MM.1S (cell line): ENCODE measurements at regions not wholly inside any gene's neighbourhood (a gene's known extent, or its start where the extent isn't known, plus 50 kb on each side); places are given as distances from the start of the nearest gene placed in this dataset.

Source experiments
- DNase-seq: peaks from one replicate; pipeline ENCODE4 v3.0.0-alpha.2; 2015
- H2AFZ ChIP-seq: fragments of 300-600 bp; sonication (generic); 2 replicates; pipeline ENCODE4 v1.6.0; 2016; ENCODE audit warnings: antibody characterized with exemption, low read length
- H3F3A ChIP-seq: fragments of 300-600 bp; sonication (generic); 2 replicates; pipeline ENCODE4 v1.6.1; 2016; ENCODE audit warnings: mild to moderate bottlenecking, antibody characterized with exemption, low read length, moderate library complexity, mixed read lengths; ENCODE audit not compliant: insufficient read depth
- H3K27ac ChIP-seq: fragments of 300-600 bp; sonication (generic); 2 replicates; pipeline ENCODE4 v1.5.1; 2016; ENCODE audit warnings: mild to moderate bottlenecking, low read length
- H3K27me3 ChIP-seq: fragments of 300-600 bp; sonication (generic); replicated peaks from 2 replicates; pipeline ENCODE4 v1.6.0; 2016; ENCODE audit warnings: low read length; ENCODE audit not compliant: insufficient read depth
- H3K36me3 ChIP-seq: fragments of 300-600 bp; sonication (generic); replicated peaks from 2 replicates; pipeline ENCODE4 v1.6.1; 2016; ENCODE audit warnings: mild to moderate bottlenecking, low read length, mixed read lengths; ENCODE audit not compliant: insufficient read depth
- H3K4me1 ChIP-seq: fragments of 300-600 bp; sonication (generic); 2 replicates; pipeline ENCODE4 v1.6.1; 2016; ENCODE audit warnings: low read length, mixed read lengths
- H3K4me2 ChIP-seq: fragments of 300-600 bp; sonication (generic); 2 replicates; pipeline ENCODE4 v1.6.0; 2016; ENCODE audit warnings: low read depth, low read length
- H3K4me3 ChIP-seq: fragments of 300-600 bp; sonication (generic); 2 replicates; pipeline ENCODE4 v1.5.1; 2016; ENCODE audit warnings: low read length, mixed read lengths
- H3K79me2 ChIP-seq: fragments of 300-600 bp; sonication (generic); 2 replicates; pipeline ENCODE4 v1.6.1; 2016; ENCODE audit warnings: mixed run types, low read length, mixed read lengths
- H3K9ac ChIP-seq: fragments of 300-600 bp; sonication (generic); 2 replicates; pipeline ENCODE4 v1.6.1; 2016; ENCODE audit warnings: low read length, mixed read lengths
- H3K9me2 ChIP-seq: fragments of 300-600 bp; sonication (generic); replicated peaks from 2 replicates; pipeline ENCODE4 v1.6.1; 2016; ENCODE audit warnings: mild to moderate bottlenecking, low read length, mixed read lengths; ENCODE audit not compliant: insufficient read depth
- H3K9me3 ChIP-seq: fragments of 300-600 bp; sonication (generic); replicated peaks from 2 replicates; pipeline ENCODE4 v1.6.1; 2016; ENCODE audit warnings: mild to moderate bottlenecking, low read length, mixed read lengths; ENCODE audit not compliant: insufficient read depth
- H4K20me1 ChIP-seq: fragments of 300-600 bp; sonication (generic); 2 replicates; pipeline ENCODE4 v1.6.1; 2016; ENCODE audit warnings: mild to moderate bottlenecking, low read length, moderate library complexity, mixed read lengths; ENCODE audit not compliant: insufficient read depth
- EZH2 ChIP-seq: fragments of 300-600 bp; sonication (generic); optimal IDR thresholded peaks from 2 replicates; pipeline ENCODE3; 2017; ENCODE audit warnings: low read depth, mild to moderate bottlenecking, antibody characterized with exemption, low read length, mixed read lengths
- EZH2phosphoT487 ChIP-seq: fragments of 300-600 bp; sonication (generic); IDR thresholded peaks from 2 replicates; pipeline ENCODE4 v1.6.1; 2018; ENCODE audit warnings: antibody characterized with exemption, low read length
- TF ChIP-seq, protein P1 (sequence below): fragments of 300-600 bp; sonication (generic); IDR thresholded peaks from 2 replicates; pipeline ENCODE4 v1.5.1; 2016; ENCODE audit warnings: antibody characterized with exemption, low read length, mixed read lengths

DNA sequence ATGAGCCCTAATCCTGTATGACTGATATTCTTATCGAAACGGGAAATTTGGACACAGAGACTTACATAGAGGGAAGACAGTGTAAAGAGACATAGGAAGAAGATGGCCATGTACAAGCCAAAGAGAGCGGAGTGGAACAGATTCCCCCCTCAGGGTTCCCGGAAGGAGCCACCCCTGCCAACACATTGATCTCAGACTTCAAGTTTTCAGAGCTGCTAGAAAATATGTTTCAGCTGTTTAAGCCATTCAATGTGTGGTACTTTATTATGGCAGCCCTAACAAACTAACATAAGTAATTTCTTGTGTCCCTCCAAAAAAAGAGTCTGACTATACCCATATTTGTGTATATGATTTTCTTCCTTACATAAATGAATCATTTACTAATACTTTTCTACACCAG is 128.0 kb upstream of the STC2 start:
- no peak for TF ChIP-seq EZH2
- TF ChIP-seq, protein P1, sequence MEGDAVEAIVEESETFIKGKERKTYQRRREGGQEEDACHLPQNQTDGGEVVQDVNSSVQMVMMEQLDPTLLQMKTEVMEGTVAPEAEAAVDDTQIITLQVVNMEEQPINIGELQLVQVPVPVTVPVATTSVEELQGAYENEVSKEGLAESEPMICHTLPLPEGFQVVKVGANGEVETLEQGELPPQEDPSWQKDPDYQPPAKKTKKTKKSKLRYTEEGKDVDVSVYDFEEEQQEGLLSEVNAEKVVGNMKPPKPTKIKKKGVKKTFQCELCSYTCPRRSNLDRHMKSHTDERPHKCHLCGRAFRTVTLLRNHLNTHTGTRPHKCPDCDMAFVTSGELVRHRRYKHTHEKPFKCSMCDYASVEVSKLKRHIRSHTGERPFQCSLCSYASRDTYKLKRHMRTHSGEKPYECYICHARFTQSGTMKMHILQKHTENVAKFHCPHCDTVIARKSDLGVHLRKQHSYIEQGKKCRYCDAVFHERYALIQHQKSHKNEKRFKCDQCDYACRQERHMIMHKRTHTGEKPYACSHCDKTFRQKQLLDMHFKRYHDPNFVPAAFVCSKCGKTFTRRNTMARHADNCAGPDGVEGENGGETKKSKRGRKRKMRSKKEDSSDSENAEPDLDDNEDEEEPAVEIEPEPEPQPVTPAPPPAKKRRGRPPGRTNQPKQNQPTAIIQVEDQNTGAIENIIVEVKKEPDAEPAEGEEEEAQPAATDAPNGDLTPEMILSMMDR = no peak
- TF ChIP-seq EZH2phosphoT487 = no peak
- H3K36me3 ChIP-seq = no peaks in the 10 kb centered on the region
- H3K9me3 ChIP-seq = no peaks in the 10 kb centered on the region
- H3K9me2 ChIP-seq = no peaks in the 10 kb centered on the region
- no peaks in the 10 kb centered on the region for H3K4me1 ChIP-seq
- no peak overlapping the region for H3K27ac ChIP-seq
- H3K79me2 ChIP-seq = no peaks in the 10 kb centered on the region
- no peak overlapping the region for H2AFZ ChIP-seq
- H3K4me3 ChIP-seq = no peak overlapping the region
- no peak for DNase-seq
- H3F3A ChIP-seq = no peaks in the 10 kb centered on the region
- no peak overlapping the region for H3K4me2 ChIP-seq
- H3K9ac ChIP-seq = no peak overlapping the region
- no peaks in the 10 kb centered on the region for H4K20me1 ChIP-seq
- no peaks in the 10 kb centered on the region for H3K27me3 ChIP-seq

DNA sequence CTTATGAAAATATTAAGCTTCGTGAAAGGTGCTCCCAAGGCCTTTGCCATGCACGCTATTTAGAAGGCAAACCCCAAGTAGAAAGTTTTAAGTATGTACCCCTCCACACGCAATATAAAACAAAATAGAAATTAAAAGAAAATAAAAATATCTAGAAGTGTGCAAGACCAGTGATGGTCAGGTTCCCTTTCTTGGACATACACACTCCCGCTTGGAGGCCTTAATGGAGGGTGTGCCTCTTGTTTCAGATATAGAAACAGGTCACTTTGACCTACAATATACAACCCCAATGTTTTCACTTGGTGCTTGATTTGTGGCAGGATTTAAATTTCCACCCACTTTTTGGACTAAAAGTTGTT is 127.4 kb upstream of the STC2 start:
- no peaks in the 10 kb centered on the region for H3K27me3 ChIP-seq
- no peak overlapping the region for H2AFZ ChIP-seq
- H3K9ac ChIP-seq = no peak overlapping the region
- DNase-seq = no peak
- H3K9me2 ChIP-seq = no peaks in the 10 kb centered on the region
- no peaks in the 10 kb centered on the region for H3K4me1 ChIP-seq
- H3K9me3 ChIP-seq = no peaks in the 10 kb centered on the region
- no peaks in the 10 kb centered on the region for H3F3A ChIP-seq
- TF ChIP-seq, protein P1 = no peak
- TF ChIP-seq EZH2phosphoT487 = no peak
- TF ChIP-seq EZH2 = no peak
- H3K4me2 ChIP-seq = no peak overlapping the region
- H3K4me3 ChIP-seq = no peak overlapping the region
- no peaks in the 10 kb centered on the region for H3K36me3 ChIP-seq
- H4K20me1 ChIP-seq = no peaks in the 10 kb centered on the region
- no peaks in the 10 kb centered on the region for H3K79me2 ChIP-seq
- no peak overlapping the region for H3K27ac ChIP-seq

DNA sequence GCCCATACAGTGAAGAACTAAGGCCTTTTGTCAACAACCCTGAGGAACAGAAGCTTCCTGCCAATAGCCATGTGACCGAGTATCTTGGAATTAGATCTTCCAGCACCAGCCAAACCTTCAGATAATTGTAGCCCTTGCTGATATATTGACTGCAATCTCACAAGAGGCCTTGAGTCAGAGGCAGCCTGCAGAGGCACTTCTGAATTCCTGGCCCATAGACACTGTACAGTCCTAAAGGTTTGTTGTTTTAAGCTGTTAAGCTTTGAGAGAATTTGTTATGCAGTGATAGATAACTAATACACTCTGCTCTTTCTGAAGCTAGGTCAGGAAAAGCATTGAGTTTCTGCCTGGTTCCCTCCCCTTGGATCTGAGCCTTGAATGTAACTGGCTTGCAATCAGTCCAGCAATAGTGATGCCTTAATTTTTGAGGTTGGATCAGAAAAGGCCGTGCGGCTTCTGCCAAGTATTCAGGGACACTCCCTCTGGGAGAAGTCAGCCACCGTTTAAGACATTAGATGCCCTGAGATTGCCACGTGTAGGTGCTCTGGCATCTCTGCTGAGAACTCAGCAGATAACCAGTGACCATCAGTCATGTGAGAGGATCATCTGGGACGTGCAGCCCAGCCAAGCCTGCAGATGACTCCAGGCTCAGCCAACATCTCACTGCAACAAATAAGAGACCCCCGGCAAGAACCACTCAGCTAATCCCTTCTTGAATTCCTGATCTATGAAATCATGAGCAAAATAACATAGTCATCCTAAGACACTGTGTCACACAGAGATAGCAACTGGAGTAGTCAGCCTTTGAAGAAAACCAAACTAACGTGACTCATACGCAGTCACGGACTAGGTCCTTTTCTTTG is 126.8 kb upstream of the STC2 start:
- DNase-seq = no peak
- Histone ChIP-seq H3K4me1 (no peaks in the 10 kb centered on the region), H3K36me3 (no peaks in the 10 kb centered on the region), H3K4me3 (no peak overlapping the region), H3K27ac (no peak overlapping the region), H2AFZ (no peak overlapping the region), H3K9me2 (no peaks in the 10 kb centered on the region), H3K9me3 (no peaks in the 10 kb centered on the region), H3K9ac (no peak overlapping the region), H3K27me3 (no peaks in the 10 kb centered on the region), H3K79me2 (no peaks in the 10 kb centered on the region), H3K4me2 (no peak overlapping the region), H4K20me1 (no peaks in the 10 kb centered on the region), H3F3A (no peaks in the 10 kb centered on the region)
- TF ChIP-seq, protein P1 = no peak
- TF ChIP-seq EZH2phosphoT487 (no peak), EZH2 (no peak)
